GM12878 (cell line): ENCODE measurements at regions not wholly inside any gene's neighbourhood (a gene's known extent, or its start where the extent isn't known, plus 50 kb on each side); places are given as distances from the start of the nearest gene placed in this dataset.

Source experiments
- ATAC-seq: fragments of 200-7000 bp; cut with Tn5 transposase; 3 replicates; pipeline ENCODE4 v1.9.1; 2020; ENCODE audit warnings: mild to moderate bottlenecking, moderate library complexity
- BruUV-seq: library from RNA; stranded (reverse); fragments of 400-500 nt; replicated peaks from 2 replicates; lab custom pipeline; 2021; lab: Mats Ljungman, UMichigan
- CTCF ChIA-PET: fragments of 300-600 bp; sonication (Branson Sonifier 250); formaldehyde crosslinking; extraction: SDS; loops from one replicate; lab custom pipeline; 2021; ENCODE audit warnings: inconsistent platforms; lab: Yijun Ruan, JAX
- POLR2A ChIA-PET: fragments of 350-600 bp; formaldehyde crosslinking; extraction: SDS; loops from one replicate; lab custom pipeline; 2021; ENCODE audit warnings: inconsistent platforms; lab: Charles Lee
- RAD21 ChIA-PET: fragments of 300-600 bp; sonication (Branson Sonifier 250); formaldehyde crosslinking; loops from one replicate; lab custom pipeline; 2023; ENCODE audit warnings: antibody characterized with exemption; ENCODE audit not compliant: unreplicated experiment; lab: Charles Lee
- SMC1A ChIA-PET: fragments of 300-600 bp; sonication (Branson Sonifier 250); formaldehyde crosslinking; loops from one replicate; lab custom pipeline; 2023; ENCODE audit not compliant: unreplicated experiment, uncharacterized antibody; lab: Charles Lee
- DNase-seq: peaks from one replicate; pipeline ENCODE4 v3.0.0-alpha.2; 2011; ENCODE audit warnings: low read depth, low spot score
- FAIRE-seq: peaks from 3 replicates; lab custom pipeline; 2011; peaks lifted over from hg19 to GRCh38; lab: Jason Lieb, UNC
- H2AFZ ChIP-seq: 2 replicates; pipeline ENCODE4 v1.6.0; 2011; ENCODE audit warnings: low read depth, low read length, control low read depth; ENCODE audit not compliant: control insufficient read depth
- H3K27ac ChIP-seq: 2 replicates; pipeline ENCODE4 v1.5.1; 2011; ENCODE audit warnings: control low read depth; ENCODE audit not compliant: control insufficient read depth, insufficient read depth
- H3K27me3 ChIP-seq, 2 experiments: replicated peaks in 1 of 2; 2 replicates each; pipeline versions ENCODE4 v1.6.0 to v1.6.1; 2011; ENCODE audit warnings: low read length in 1 of 2; ENCODE audit not compliant: control insufficient read depth in 2 of 2, insufficient read depth in 2 of 2
- H3K36me3 ChIP-seq, 2 experiments: 2 replicates each; pipeline ENCODE4 v1.5.1; 2011; ENCODE audit warnings: low read length in 1 of 2; ENCODE audit not compliant: control insufficient read depth in 2 of 2, insufficient read depth in 2 of 2
- H3K4me1 ChIP-seq: 2 replicates; pipeline ENCODE4 v1.6.1; 2011; ENCODE audit warnings: mild to moderate bottlenecking, low read length, moderate library complexity, mixed read lengths; ENCODE audit not compliant: control insufficient read depth, insufficient read depth
- H3K4me2 ChIP-seq: 2 replicates; pipeline ENCODE4 v1.6.0; 2011; ENCODE audit warnings: control low read depth; ENCODE audit not compliant: control insufficient read depth, insufficient read depth
- H3K4me3 ChIP-seq: fragments of 200-600 bp; sonication (generic); 2 replicates; pipeline ENCODE4 v1.5.1; 2016
- H3K79me2 ChIP-seq: 2 replicates; pipeline ENCODE4 v1.6.0; 2011; ENCODE audit warnings: low read length; ENCODE audit not compliant: control insufficient read depth, insufficient read depth
- H3K9ac ChIP-seq: 2 replicates; pipeline ENCODE4 v1.8.0; 2011; ENCODE audit warnings: low read length, control low read depth, mixed read lengths; ENCODE audit not compliant: control insufficient read depth, insufficient read depth
- H3K9me3 ChIP-seq: replicated peaks from 3 replicates; pipeline ENCODE4 v1.5.1; 2011; ENCODE audit warnings: mild to moderate bottlenecking, low read length; ENCODE audit not compliant: control insufficient read depth, insufficient read depth
- H4K20me1 ChIP-seq: 2 replicates; pipeline ENCODE4 v1.6.0; 2011; ENCODE audit not compliant: control insufficient read depth, insufficient read depth
- BRCA1 ChIP-seq: IDR thresholded peaks from 2 replicates; pipeline ENCODE4 v1.6.1; 2011; ENCODE audit warnings: low read depth, low read length, improper control_type of control experiment
- CBFB ChIP-seq: IDR thresholded peaks from 2 replicates; pipeline ENCODE4 v1.6.1; 2016; ENCODE audit warnings: antibody characterized with exemption, low read depth
- FOS ChIP-seq: IDR thresholded peaks from 3 replicates; pipeline ENCODE4 v1.6.1; 2011; ENCODE audit warnings: borderline replicate concordance; ENCODE audit not compliant: insufficient read length; ENCODE audit errors: extremely low read depth
- JUNB ChIP-seq: IDR thresholded peaks from 2 replicates; pipeline ENCODE4 v1.6.1; 2016; ENCODE audit warnings: antibody characterized with exemption, mild to moderate bottlenecking
- NFXL1 ChIP-seq: fragments of 450-650 bp; IDR thresholded peaks from 2 replicates; pipeline ENCODE4 v1.6.1; 2017; ENCODE audit warnings: antibody characterized with exemption, mild to moderate bottlenecking, borderline replicate concordance
- POU2F2 ChIP-seq: IDR thresholded peaks from 3 replicates; pipeline ENCODE4 v1.6.1; 2011; ENCODE audit warnings: low read depth, mild to moderate bottlenecking, low read length, borderline replicate concordance
- RAD51 ChIP-seq: fragments of 450-650 bp; IDR thresholded peaks from 2 replicates; pipeline ENCODE4 v1.6.1; 2016; ENCODE audit warnings: moderate library complexity, mild to moderate bottlenecking, inconsistent platforms
- RUNX3 ChIP-seq: IDR thresholded peaks from 2 replicates; pipeline ENCODE4 v1.6.1; 2012; ENCODE audit warnings: low read length, inconsistent platforms
- SMC3 ChIP-seq: IDR thresholded peaks from 2 replicates; pipeline ENCODE4 v1.6.1; 2011; ENCODE audit warnings: low read length, improper control_type of control experiment, borderline replicate concordance
- SP1 ChIP-seq: IDR thresholded peaks from one replicate; pipeline ENCODE4 v1.6.1; 2011; ENCODE audit warnings: low read depth, low read length
- STAT3 ChIP-seq: IDR thresholded peaks from 2 replicates; pipeline ENCODE4 v1.6.1; 2011; ENCODE audit warnings: low read depth, low read length, improper control_type of control experiment
- TCF7 ChIP-seq: IDR thresholded peaks from 2 replicates; pipeline ENCODE4 v1.6.1; 2014; ENCODE audit warnings: antibody characterized with exemption, borderline replicate concordance
- WGBS: methylation state at CpG from one replicate; pipeline ENCODE4 v1.1.6; 2016; ENCODE audit warnings: low lambda C conversion rate; ENCODE audit not compliant: insufficient replicate concordance, insufficient coverage; ENCODE audit errors: missing lambda C conversion rate; 5-methylcytosine and 5-hydroxymethylcytosine counted together
- in situ Hi-C: fragments of 300-500 bp; cut with MboI; formaldehyde crosslinking; loops from 9 replicates; pipeline ENCODE4 v1.14.3; 2018; ENCODE audit warnings: mixed read lengths
- intact Hi-C: fragments of 100-400 bp; cut with micrococcal nuclease; formaldehyde crosslinking; loops from one replicate; pipeline ENCODE4 v1.14.2; 2022; ENCODE audit not compliant: unreplicated experiment
- TF ChIP-seq, protein P1 (sequence below): IDR thresholded peaks from 2 replicates; pipeline ENCODE4 v1.6.1; 2011; ENCODE audit warnings: low read depth, low read length, improper control_type of control experiment, borderline replicate concordance
- TF ChIP-seq, protein P2 (sequence below): fragments of 450-650 bp; IDR thresholded peaks from 2 replicates; pipeline ENCODE4 v1.6.1; 2016; ENCODE audit warnings: mild to moderate bottlenecking

DNA sequence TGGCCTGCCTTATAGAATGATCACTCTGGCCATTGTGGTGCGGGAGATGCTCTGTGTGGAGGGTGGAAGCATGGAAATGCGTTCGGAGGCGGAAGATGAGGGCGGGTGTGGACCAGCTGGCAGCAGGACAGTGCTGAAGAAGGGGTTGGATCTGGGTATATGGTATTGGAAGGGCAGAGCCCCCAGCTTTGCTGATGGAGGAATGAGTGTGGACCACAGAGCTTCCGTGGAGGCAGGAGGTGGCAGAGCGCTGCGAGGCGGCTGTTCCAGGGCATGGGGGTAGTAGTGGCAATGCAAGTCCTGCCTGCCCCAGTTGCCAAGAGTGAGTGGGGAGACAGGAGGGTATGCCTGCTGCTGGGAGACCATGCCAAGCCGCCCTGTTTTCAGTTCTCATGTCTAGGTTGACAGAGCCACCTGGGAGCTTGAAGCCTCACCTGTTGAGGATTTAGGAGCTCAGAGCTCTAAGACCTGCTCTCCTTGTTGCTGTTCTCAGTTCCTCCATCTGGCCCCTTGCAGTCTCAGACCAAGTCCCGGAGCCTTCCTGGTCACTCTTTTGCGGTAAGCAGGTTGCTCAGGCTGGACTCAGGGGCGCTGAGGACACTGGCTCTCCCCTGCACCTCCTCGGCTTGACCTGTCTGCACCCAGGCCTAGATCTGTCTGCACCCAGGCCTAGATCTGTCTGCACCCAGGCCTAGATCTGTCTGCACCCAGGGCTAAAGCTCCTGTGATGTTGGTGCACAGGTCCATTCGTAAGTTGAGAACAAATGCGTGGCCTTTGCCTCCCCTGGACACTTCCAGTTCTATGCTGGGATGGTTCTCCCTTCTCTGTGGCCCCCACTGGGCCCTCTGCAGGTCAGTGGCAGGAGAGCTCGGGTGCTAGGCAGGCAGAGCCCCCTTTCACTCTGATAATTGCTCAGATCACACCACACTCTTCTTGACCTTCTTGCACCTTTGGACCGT, 290.5 kb upstream of the HS6ST1 start:
- Histone ChIP-seq H3K4me1 (no peaks in the 10 kb centered on the region), H2AFZ (no peak overlapping the region), H3K36me3 (no peaks in the 10 kb centered on the region), H3K79me2 (no peaks in the 10 kb centered on the region), H3K9me3 (no peaks in the 10 kb centered on the region), H3K27ac (no peak overlapping the region), H3K27me3 (peaks cover 0 to 2% of the 10 kb centered on the region in 2 experiments; a peak in 1 of 4 replicates), H4K20me1 (no peaks in the 10 kb centered on the region), H3K9ac (no peak overlapping the region), H3K4me3 (no peak overlapping the region), H3K4me2 (no peak overlapping the region)
- intact Hi-C loops = no loop called here
- TF ChIP-seq SP1 (no peak), JUNB (no peak), FOS (no peak), RUNX3 (no peak)
- FAIRE-seq = no peak
- no peak for DNase-seq
- ChIA-PET SMC1A (no interaction called here), CTCF (no interaction called here), RAD21 (no interaction called here), POLR2A (no interaction called here)
- ATAC-seq = no peak
- in situ Hi-C loops = no loop called here
- WGBS = 44% methylated on average over 18 of the region's 18 CpGs
- no TSS peak for BruUV-seq

DNA sequence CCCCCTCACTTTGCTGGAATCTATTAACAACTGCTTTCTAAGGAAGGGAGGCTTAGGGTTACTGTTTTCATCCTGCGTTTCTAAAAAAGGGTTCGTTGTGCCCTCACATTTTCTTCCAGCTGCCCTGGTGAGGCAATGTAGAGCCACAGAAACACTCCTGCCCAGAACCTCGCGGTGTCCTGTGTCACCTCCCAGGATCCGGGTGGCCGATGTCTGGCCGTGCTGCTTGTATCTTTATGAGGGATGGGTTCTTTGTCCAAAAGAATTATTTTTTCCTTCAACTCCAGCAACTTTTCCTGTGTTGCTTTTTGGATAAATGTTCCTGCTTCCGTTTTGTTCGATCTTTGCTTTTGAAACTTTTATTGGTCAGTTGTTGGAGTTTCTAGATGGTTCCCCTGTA, 291.8 kb upstream of the HS6ST1 start:
- H2AFZ ChIP-seq = no peak overlapping the region
- no peaks in the 10 kb centered on the region for H4K20me1 ChIP-seq
- 55% methylated on average over 9 of the region's 9 CpGs for WGBS
- no peak for ATAC-seq
- ChIA-PET CTCF (no interaction called here), POLR2A (no interaction called here), RAD21 (no interaction called here), SMC1A (no interaction called here)
- DNase-seq = no peak
- no peaks in the 10 kb centered on the region for H3K36me3 ChIP-seq
- no peak overlapping the region for H3K4me3 ChIP-seq
- no peak overlapping the region for H3K4me2 ChIP-seq
- H3K79me2 ChIP-seq = no peaks in the 10 kb centered on the region
- no peak overlapping the region for H3K9ac ChIP-seq
- in situ Hi-C loops (no loop called here), intact Hi-C loops (no loop called here)
- peaks cover 0 to 2% of the 10 kb centered on the region in 2 experiments; a peak in 1 of 4 replicates for H3K27me3 ChIP-seq
- BruUV-seq = no TSS peak
- no peaks in the 10 kb centered on the region for H3K9me3 ChIP-seq
- no peak overlapping the region for H3K27ac ChIP-seq
- FAIRE-seq = no peak
- H3K4me1 ChIP-seq = no peaks in the 10 kb centered on the region
- TF ChIP-seq RAD51 (no peak), SMC3 (no peak), CBFB (no peak), NFXL1 (no peak), TCF7 (no peak), BRCA1 (no peak), POU2F2 (no peak), SP1 (no peak), STAT3 (no peak)
- TF ChIP-seq, protein P1, sequence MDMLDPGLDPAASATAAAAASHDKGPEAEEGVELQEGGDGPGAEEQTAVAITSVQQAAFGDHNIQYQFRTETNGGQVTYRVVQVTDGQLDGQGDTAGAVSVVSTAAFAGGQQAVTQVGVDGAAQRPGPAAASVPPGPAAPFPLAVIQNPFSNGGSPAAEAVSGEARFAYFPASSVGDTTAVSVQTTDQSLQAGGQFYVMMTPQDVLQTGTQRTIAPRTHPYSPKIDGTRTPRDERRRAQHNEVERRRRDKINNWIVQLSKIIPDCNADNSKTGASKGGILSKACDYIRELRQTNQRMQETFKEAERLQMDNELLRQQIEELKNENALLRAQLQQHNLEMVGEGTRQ = no peak
- TF ChIP-seq, protein P2, sequence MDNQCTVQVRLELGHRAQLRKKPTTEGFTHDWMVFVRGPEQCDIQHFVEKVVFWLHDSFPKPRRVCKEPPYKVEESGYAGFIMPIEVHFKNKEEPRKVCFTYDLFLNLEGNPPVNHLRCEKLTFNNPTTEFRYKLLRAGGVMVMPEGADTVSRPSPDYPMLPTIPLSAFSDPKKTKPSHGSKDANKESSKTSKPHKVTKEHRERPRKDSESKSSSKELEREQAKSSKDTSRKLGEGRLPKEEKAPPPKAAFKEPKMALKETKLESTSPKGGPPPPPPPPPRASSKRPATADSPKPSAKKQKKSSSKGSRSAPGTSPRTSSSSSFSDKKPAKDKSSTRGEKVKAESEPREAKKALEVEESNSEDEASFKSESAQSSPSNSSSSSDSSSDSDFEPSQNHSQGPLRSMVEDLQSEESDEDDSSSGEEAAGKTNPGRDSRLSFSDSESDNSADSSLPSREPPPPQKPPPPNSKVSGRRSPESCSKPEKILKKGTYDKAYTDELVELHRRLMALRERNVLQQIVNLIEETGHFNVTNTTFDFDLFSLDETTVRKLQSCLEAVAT = no peak
